H1 (cell line): ENCODE measurements at regions not wholly inside any gene's neighbourhood (a gene's known extent, or its start where the extent isn't known, plus 50 kb on each side); places are given as distances from the start of the nearest gene placed in this dataset.
"Not testable (repeated sequence)": the region's sequence is repeated elsewhere in the genome, so short reads cannot be mapped to it uniquely, and the experiment has no call there.

ENCODE experiments used
- CTCF ChIA-PET: fragments of 300-600 bp; sonication (Branson Sonifier 250); formaldehyde crosslinking; loops from one replicate; lab custom pipeline; 2021; ENCODE audit not compliant: partially characterized antibody; lab: Charles Lee
- POLR2A ChIA-PET: fragments of 300-600 bp; sonication (Branson Sonifier 250); formaldehyde crosslinking; loops from one replicate; lab custom pipeline; 2021; ENCODE audit warnings: inconsistent platforms; ENCODE audit not compliant: partially characterized antibody; lab: Charles Lee
- DNase-seq, 2 experiments: peaks; one replicate each; pipeline versions ENCODE4 v3.0.0 to v3.0.0-alpha.2; 2010 to 2022; ENCODE audit warnings: low spot score in 2 of 2, low read depth in 1 of 2, mixed read lengths in 1 of 2
- FAIRE-seq: peaks from 2 replicates; lab custom pipeline; 2011; peaks lifted over from hg19 to GRCh38; lab: Jason Lieb, UNC
- H2AFZ ChIP-seq: 2 replicates; pipeline ENCODE4 v1.8.1; 2012; ENCODE audit warnings: low read length, inconsistent platforms
- H2AK5ac ChIP-seq: 2 replicates; pipeline ENCODE4 v1.6.1; 2013; ENCODE audit warnings: low read depth, low read length
- H2BK120ac ChIP-seq: replicated peaks from 2 replicates; pipeline ENCODE3; 2013; ENCODE audit warnings: low read depth, low read length, inconsistent platforms
- H2BK12ac ChIP-seq: 2 replicates; pipeline ENCODE4 v1.6.1; 2013; ENCODE audit warnings: low read depth, low read length
- H2BK15ac ChIP-seq: 2 replicates; pipeline ENCODE4 v1.6.1; 2013; ENCODE audit warnings: low read length
- H2BK20ac ChIP-seq: 2 replicates; pipeline ENCODE4 v1.6.1; 2013; ENCODE audit warnings: low read length
- H2BK5ac ChIP-seq: 2 replicates; pipeline ENCODE4 v1.6.1; 2013; ENCODE audit warnings: low read depth, low read length
- H3K14ac ChIP-seq: 2 replicates; pipeline ENCODE4 v1.6.1; 2013; ENCODE audit warnings: inconsistent platforms; ENCODE audit not compliant: insufficient read length
- H3K18ac ChIP-seq: 2 replicates; pipeline ENCODE4 v1.6.1; 2013; ENCODE audit warnings: low read length; ENCODE audit errors: extremely low read depth
- H3K23ac ChIP-seq: 2 replicates; pipeline ENCODE4 v1.6.1; 2013; ENCODE audit warnings: inconsistent platforms; ENCODE audit not compliant: insufficient read length
- H3K23me2 ChIP-seq: 2 replicates; pipeline ENCODE4 v1.6.1; 2013; ENCODE audit warnings: low read depth, low read length
- H3K27ac ChIP-seq: 2 replicates; pipeline ENCODE4 v1.6.1; 2011; ENCODE audit warnings: low read depth, low read length, inconsistent platforms
- H3K27me3 ChIP-seq, 4 experiments: replicated peaks in 1 of 4; 1 replicate in 1 of 4; 2 replicates in 3 of 4; pipeline versions ENCODE4 v1.6.1 to v1.8.1; 2011 to 2013; ENCODE audit warnings: low read length in 3 of 4, mild to moderate bottlenecking in 3 of 4, inconsistent platforms in 2 of 4, mixed read lengths in 2 of 4, moderate library complexity in 1 of 4; ENCODE audit not compliant: control insufficient read depth in 3 of 4, insufficient read depth in 3 of 4; ENCODE audit errors: extremely low read depth in 1 of 4
- H3K36me3 ChIP-seq, 4 experiments: 2 replicates each; pipeline versions ENCODE4 v1.6.1 to v1.8.1; 2011 to 2013; ENCODE audit warnings: mild to moderate bottlenecking in 4 of 4, low read length in 3 of 4, moderate library complexity in 2 of 4, control low read depth in 1 of 4, inconsistent platforms in 1 of 4; ENCODE audit not compliant: insufficient read depth in 4 of 4, control insufficient read depth in 2 of 4
- H3K4ac ChIP-seq: replicated peaks from 2 replicates; pipeline ENCODE3; 2013; ENCODE audit warnings: low read length, low read depth, mixed read lengths, inconsistent platforms; ENCODE audit not compliant: insufficient read length
- H3K4me1 ChIP-seq, 4 experiments: replicated peaks in 1 of 4; 1 replicate in 1 of 4; 2 replicates in 3 of 4; pipeline versions ENCODE4 v1.6.1 to v1.8.1; 2011 to 2013; ENCODE audit warnings: low read length in 3 of 4, inconsistent platforms in 2 of 4, mixed read lengths in 1 of 4; ENCODE audit not compliant: insufficient read depth in 4 of 4, control insufficient read depth in 3 of 4
- H3K4me2 ChIP-seq, 2 experiments: 2 replicates each; pipeline versions ENCODE4 v1.6.1 to v1.8.1; 2011 to 2013; ENCODE audit warnings: low read depth in 2 of 2, low read length in 2 of 2, control low read depth in 1 of 2, inconsistent platforms in 1 of 2, mild to moderate bottlenecking in 1 of 2; ENCODE audit not compliant: insufficient read depth in 1 of 2
- H3K4me3 ChIP-seq, 4 experiments: fragments of 200-600, 300-600 bp in 1 of 4; sonication (generic), shearing (Covaris generic), sonication (Bioruptor Twin) in 1 of 4; 2 replicates each; pipeline versions ENCODE4 v1.5.1 to v1.8.1; 2011 to 2016; ENCODE audit warnings: low read length in 4 of 4, low read depth in 3 of 4, control low read depth in 2 of 4, inconsistent platforms in 2 of 4, mild to moderate bottlenecking in 2 of 4, mixed read lengths in 1 of 4, moderate library complexity in 1 of 4; ENCODE audit not compliant: insufficient read depth in 2 of 4; ENCODE audit errors: extremely low read depth in 1 of 4
- H3K56ac ChIP-seq: replicated peaks from 2 replicates; pipeline ENCODE3; 2013; ENCODE audit warnings: low read depth, mild to moderate bottlenecking, mixed read lengths, low read length, inconsistent platforms; ENCODE audit not compliant: insufficient read length
- H3K79me1 ChIP-seq: 2 replicates; pipeline ENCODE4 v1.6.1; 2013; ENCODE audit warnings: low read depth, low read length, control low read depth
- H3K79me2 ChIP-seq, 2 experiments: 2 replicates each; pipeline versions ENCODE4 v1.6.1 to v1.8.1; 2012 to 2013; ENCODE audit warnings: low read length in 2 of 2, mild to moderate bottlenecking in 2 of 2, inconsistent platforms in 1 of 2; ENCODE audit not compliant: insufficient read depth in 2 of 2, control insufficient read depth in 1 of 2
- H3K9ac ChIP-seq, 4 experiments: replicated peaks in 1 of 4; 1 replicate in 1 of 4; 2 replicates in 3 of 4; pipeline versions ENCODE4 v1.6.1 to v1.8.1; 2011 to 2013; ENCODE audit warnings: low read depth in 3 of 4, low read length in 3 of 4, control low read depth in 2 of 4, mild to moderate bottlenecking in 2 of 4, moderate library complexity in 2 of 4, inconsistent platforms in 1 of 4; ENCODE audit errors: extremely low read depth in 1 of 4
- H3K9me3 ChIP-seq, 2 experiments: 2 replicates each; pipeline versions ENCODE4 v1.6.1 to v1.8.1; 2012 to 2013; ENCODE audit warnings: mild to moderate bottlenecking in 2 of 2, moderate library complexity in 2 of 2, control low read depth in 1 of 2, inconsistent platforms in 1 of 2, low read depth in 1 of 2, low read length in 1 of 2, mixed read lengths in 1 of 2; ENCODE audit not compliant: insufficient read depth in 2 of 2
- H4K20me1 ChIP-seq, 2 experiments: replicated peaks in 1 of 2; 2 replicates each; pipeline versions ENCODE3 to v1.8.1; 2011 to 2013; ENCODE audit warnings: inconsistent platforms in 2 of 2, low read length in 2 of 2, mild to moderate bottlenecking in 1 of 2; ENCODE audit not compliant: insufficient read depth in 2 of 2, control insufficient read depth in 1 of 2
- H4K5ac ChIP-seq: 2 replicates; pipeline ENCODE4 v1.6.1; 2013; ENCODE audit warnings: low read length, low read depth, mixed read lengths, inconsistent platforms; ENCODE audit not compliant: insufficient read length
- H4K8ac ChIP-seq: 2 replicates; pipeline ENCODE4 v1.8.0; 2013; ENCODE audit warnings: mild to moderate bottlenecking, moderate library complexity, low read length, inconsistent platforms; ENCODE audit not compliant: insufficient read depth; ENCODE audit errors: extremely low read depth
- H4K91ac ChIP-seq: replicated peaks from 2 replicates; pipeline ENCODE3; 2013; ENCODE audit warnings: low read length, mixed read lengths, inconsistent platforms; ENCODE audit not compliant: insufficient read length
- KDM4A ChIP-seq: IDR thresholded peaks from one replicate; pipeline ENCODE4 v1.7.1; 2012; ENCODE audit warnings: low read depth, mild to moderate bottlenecking, moderate library complexity, low read length, inconsistent platforms; ENCODE audit not compliant: severe bottlenecking
- PHF8 ChIP-seq: fragments of 200-600 bp; sonication (generic); conservative IDR thresholded peaks from 2 replicates; pipeline ENCODE4 v1.7.1; 2012; ENCODE audit warnings: low read depth, mild to moderate bottlenecking, inconsistent platforms, low read length, moderate library complexity
- WGBS, 2 experiments: shearing (Covaris generic) in 1 of 2; methylation state at CpG; one replicate each; pipeline versions ENCODE4 v1.1.6 to v1.1.7; 2013 to 2015; ENCODE audit warnings: low lambda C conversion rate in 2 of 2, mixed read lengths in 2 of 2, inconsistent platforms in 1 of 2, low coverage in 1 of 2, missing lambda C conversion rate in 1 of 2; ENCODE audit not compliant: insufficient replicate concordance in 2 of 2, insufficient coverage in 1 of 2, insufficient read length in 1 of 2; ENCODE audit errors: extremely low coverage in 1 of 2, missing lambda C conversion rate in 1 of 2; 5-methylcytosine and 5-hydroxymethylcytosine counted together

DNA sequence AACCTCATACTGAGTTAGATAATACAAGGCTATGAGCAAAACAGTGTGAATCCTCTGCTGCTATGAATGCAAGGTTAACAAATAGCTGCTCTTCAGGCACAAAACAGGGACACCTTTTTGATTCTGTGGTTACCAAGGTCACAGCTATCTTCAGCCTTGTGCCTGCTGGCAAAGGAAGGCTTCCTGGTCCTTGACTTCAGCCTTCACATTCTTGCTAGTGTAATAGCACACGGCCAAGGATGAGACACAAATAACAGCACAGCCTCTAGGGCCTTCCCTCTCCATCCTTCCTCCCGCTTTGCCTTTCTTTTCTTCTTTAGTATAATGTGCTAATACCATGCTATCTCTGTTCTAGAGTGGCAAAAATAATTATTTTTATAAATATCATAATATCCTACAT, 130.6 kb upstream of the CAV2 start:
- Histone ChIP-seq H3K79me1 (no peaks in the 10 kb centered on the region), H3K4me2 (no peak overlapping the region), H3K18ac (no peak overlapping the region), H3K23ac (no peak overlapping the region), H3K4me1 (peaks cover 0 to 3% (median 2%) of the 10 kb centered on the region in 4 experiments; a peak in 2 of 7 replicates), H3K9ac (no peak overlapping the region), H2AFZ (no peak overlapping the region), H3K36me3 (no peaks in the 10 kb centered on the region; a peak in 2 of 8 replicates), H2BK12ac (no peak overlapping the region), H4K8ac (no peak overlapping the region), H2AK5ac (no peak overlapping the region), H2BK20ac (no peak overlapping the region), H3K56ac (no peak overlapping the region), H3K79me2 (no peaks in the 10 kb centered on the region), H3K4ac (no peak overlapping the region), H3K27me3 (no peaks in the 10 kb centered on the region), H3K9me3 (peaks cover 12 to 15% of the 10 kb centered on the region in 2 experiments), H3K27ac (no peak overlapping the region), H2BK5ac (no peak overlapping the region), H2BK120ac (no peak overlapping the region), H2BK15ac (no peak overlapping the region), H3K23me2 (no peaks in the 10 kb centered on the region), H4K91ac (no peak overlapping the region), H3K14ac (no peak overlapping the region), H3K4me3 (no peak overlapping the region), H4K5ac (no peak overlapping the region), H4K20me1 (no peaks in the 10 kb centered on the region)
- DNase-seq, result no peak
- TF ChIP-seq PHF8 (no peak), KDM4A (no peak)
- CTCF ChIA-PET, result interaction anchor here (1.6 kb wide), 1 partner anchor 157 kb away, joined by 3 read pairs; no protein-coding TSS in a partner anchor
- WGBS, 2 experiments, result 87% methylated on average over 2 of the region's 2 CpGs; no CpG with 5 or more reads in 1 of the 2 experiments
- no peak for FAIRE-seq
- POLR2A ChIA-PET, result no interaction called here

- FAIRE-seq, H3K4me1 ChIP-seq, H2BK5ac ChIP-seq, H3K23me2 ChIP-seq, H3K27ac ChIP-seq, CTCF ChIA-PET, H2BK15ac ChIP-seq, H2BK120ac ChIP-seq, H3K27me3 ChIP-seq, H3K4ac ChIP-seq, H3K4me2 ChIP-seq, H3K79me2 ChIP-seq, H2BK12ac ChIP-seq, H2AK5ac ChIP-seq, POLR2A ChIA-PET, H3K4me3 ChIP-seq, H2BK20ac ChIP-seq, H4K91ac ChIP-seq, H2AFZ ChIP-seq, H3K18ac ChIP-seq, H3K14ac ChIP-seq, H4K8ac ChIP-seq, H3K36me3 ChIP-seq, H3K79me1 ChIP-seq, H4K20me1 ChIP-seq, H4K5ac ChIP-seq, H3K9ac ChIP-seq, H3K23ac ChIP-seq, DNase-seq, H3K56ac ChIP-seq: not testable (repeated sequence)
- WGBS, 2 experiments, result 80% methylated on average over 4 of the region's 7 CpGs; no CpG with 5 or more reads in 1 of the 2 experiments
- peaks cover 12 to 15% of the 10 kb centered on the region in 2 experiments for H3K9me3 ChIP-seq
Observed at GRCh38 chr7:116371536-116371935, 128.0 kb upstream of the CAV2 start.
